ENCODE measurements at regions not wholly inside any gene's neighbourhood (a gene's known extent, or its start where the extent isn't known, plus 50 kb on each side); places are given as distances from the start of the nearest gene placed in this dataset.

DNA sequence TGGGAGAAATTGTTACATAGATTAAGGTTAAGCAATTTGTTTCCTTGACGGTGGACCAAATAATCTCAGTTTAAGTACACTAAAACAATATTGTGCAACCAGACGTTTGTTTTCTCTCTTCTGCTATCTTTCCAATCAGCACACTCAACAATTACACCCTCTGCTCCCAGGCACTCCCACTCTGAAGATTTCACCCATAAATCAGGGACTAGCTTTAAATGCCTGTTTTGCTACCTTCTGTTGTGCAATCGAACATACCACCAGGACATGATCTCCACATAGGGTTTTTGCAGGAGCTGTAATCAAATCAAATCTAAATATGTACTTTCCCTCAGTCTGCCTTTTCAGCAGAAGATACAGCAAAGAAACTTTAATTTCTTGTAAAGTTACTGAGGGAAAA lies 405.8 kb upstream of the TLE4 start:
- TF ChIP-seq EZH2 (IDR thresholded peaks at IDR 0.05; ENCODE audit: low read length, missing control alignments), result no peak
- H3K4me1 ChIP-seq (ENCODE audit: control insufficient read depth, extremely low read depth, insufficient read depth, low read length), result no peaks in the 10 kb centered on the region
- H3K9me3 ChIP-seq (ENCODE audit: control insufficient read depth, insufficient read depth, low read depth, low read length), result no peaks in the 10 kb centered on the region
- H3K9ac ChIP-seq (ENCODE audit: insufficient read depth, low read length), result no peak overlapping the region
- no peaks in the 10 kb centered on the region for H3K79me2 ChIP-seq (ENCODE audit: control insufficient read depth, insufficient read depth, low read length)
- H3K4me3 ChIP-seq (replicated peaks in 1 of 4; ENCODE audit: control extremely low read depth in 1 of 4, insufficient read depth in 1 of 4, low read depth in 3 of 4, low read length in 4 of 4), result no peak overlapping the region
- H3K27ac ChIP-seq (ENCODE audit: insufficient read depth, low read length), result no peak overlapping the region
- no peak overlapping the region for H3K4me2 ChIP-seq (ENCODE audit: extremely low read depth, insufficient read depth, low read length)
- H3K36me3 ChIP-seq (ENCODE audit: control insufficient read depth, insufficient read depth, low read length), result no peaks in the 10 kb centered on the region
- DNase-seq (ENCODE audit: low read depth in 2 of 2), result peak in 1 of 2 donors; percentile 35
- no peaks in the 10 kb centered on the region for H4K20me1 ChIP-seq (ENCODE audit: control insufficient read depth, extremely low read depth, insufficient read depth, low read length)
- H3K27me3 ChIP-seq (ENCODE audit: control insufficient read depth, insufficient read depth, low read length), result no peaks in the 10 kb centered on the region
- no peak overlapping the region for H2AFZ ChIP-seq (ENCODE audit: low read length)

DNA sequence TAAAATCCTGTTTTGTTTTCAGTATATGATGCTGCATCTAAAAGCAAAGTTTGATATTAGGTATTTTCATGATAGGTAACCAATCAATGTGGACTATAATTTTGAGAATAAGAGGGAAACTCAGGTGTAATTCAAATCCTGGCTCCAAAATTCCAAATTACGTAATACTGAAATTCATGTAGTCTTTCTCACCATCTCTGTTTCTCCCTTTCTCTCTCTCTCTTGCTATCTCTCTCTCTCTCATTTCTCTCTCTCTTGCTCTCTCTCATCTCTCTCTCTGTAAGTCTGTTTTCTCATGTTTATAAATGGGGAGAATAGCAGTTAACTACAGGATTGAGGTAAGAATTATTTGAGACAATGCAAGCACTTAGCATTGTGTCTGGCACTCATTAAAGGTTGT lies 401.1 kb upstream of the TLE4 start:
- no peak overlapping the region for H3K4me2 ChIP-seq (ENCODE audit: extremely low read depth, insufficient read depth, low read length)
- no peaks in the 10 kb centered on the region for H3K27me3 ChIP-seq (ENCODE audit: control insufficient read depth, insufficient read depth, low read length)
- H3K27ac ChIP-seq (ENCODE audit: insufficient read depth, low read length), result no peak overlapping the region
- no peak overlapping the region for H3K4me3 ChIP-seq (replicated peaks in 1 of 4; ENCODE audit: control extremely low read depth in 1 of 4, insufficient read depth in 1 of 4, low read depth in 3 of 4, low read length in 4 of 4)
- no peaks in the 10 kb centered on the region for H3K79me2 ChIP-seq (ENCODE audit: control insufficient read depth, insufficient read depth, low read length)
- H3K36me3 ChIP-seq (ENCODE audit: control insufficient read depth, insufficient read depth, low read length), result no peaks in the 10 kb centered on the region
- no peak overlapping the region for H3K9ac ChIP-seq (ENCODE audit: insufficient read depth, low read length)
- DNase-seq (ENCODE audit: low read depth in 2 of 2), result no peak
- TF ChIP-seq EZH2 (IDR thresholded peaks at IDR 0.05; ENCODE audit: low read length, missing control alignments), result no peak
- TF ChIP-seq, protein P1, sequence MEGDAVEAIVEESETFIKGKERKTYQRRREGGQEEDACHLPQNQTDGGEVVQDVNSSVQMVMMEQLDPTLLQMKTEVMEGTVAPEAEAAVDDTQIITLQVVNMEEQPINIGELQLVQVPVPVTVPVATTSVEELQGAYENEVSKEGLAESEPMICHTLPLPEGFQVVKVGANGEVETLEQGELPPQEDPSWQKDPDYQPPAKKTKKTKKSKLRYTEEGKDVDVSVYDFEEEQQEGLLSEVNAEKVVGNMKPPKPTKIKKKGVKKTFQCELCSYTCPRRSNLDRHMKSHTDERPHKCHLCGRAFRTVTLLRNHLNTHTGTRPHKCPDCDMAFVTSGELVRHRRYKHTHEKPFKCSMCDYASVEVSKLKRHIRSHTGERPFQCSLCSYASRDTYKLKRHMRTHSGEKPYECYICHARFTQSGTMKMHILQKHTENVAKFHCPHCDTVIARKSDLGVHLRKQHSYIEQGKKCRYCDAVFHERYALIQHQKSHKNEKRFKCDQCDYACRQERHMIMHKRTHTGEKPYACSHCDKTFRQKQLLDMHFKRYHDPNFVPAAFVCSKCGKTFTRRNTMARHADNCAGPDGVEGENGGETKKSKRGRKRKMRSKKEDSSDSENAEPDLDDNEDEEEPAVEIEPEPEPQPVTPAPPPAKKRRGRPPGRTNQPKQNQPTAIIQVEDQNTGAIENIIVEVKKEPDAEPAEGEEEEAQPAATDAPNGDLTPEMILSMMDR (conservative IDR thresholded peaks at IDR 0.05 in 1 of 2, IDR thresholded peaks at IDR 0.05 in 1 of 2; ENCODE audit: low read depth in 1 of 2, low read length in 2 of 2), result no peak
- H4K20me1 ChIP-seq (ENCODE audit: control insufficient read depth, extremely low read depth, insufficient read depth, low read length), result no peaks in the 10 kb centered on the region
- H2AFZ ChIP-seq (ENCODE audit: low read length), result no peak overlapping the region
- no peaks in the 10 kb centered on the region for H3K9me3 ChIP-seq (ENCODE audit: control insufficient read depth, insufficient read depth, low read depth, low read length)
- H3K4me1 ChIP-seq (ENCODE audit: control insufficient read depth, extremely low read depth, insufficient read depth, low read length), result no peaks in the 10 kb centered on the region

DNA sequence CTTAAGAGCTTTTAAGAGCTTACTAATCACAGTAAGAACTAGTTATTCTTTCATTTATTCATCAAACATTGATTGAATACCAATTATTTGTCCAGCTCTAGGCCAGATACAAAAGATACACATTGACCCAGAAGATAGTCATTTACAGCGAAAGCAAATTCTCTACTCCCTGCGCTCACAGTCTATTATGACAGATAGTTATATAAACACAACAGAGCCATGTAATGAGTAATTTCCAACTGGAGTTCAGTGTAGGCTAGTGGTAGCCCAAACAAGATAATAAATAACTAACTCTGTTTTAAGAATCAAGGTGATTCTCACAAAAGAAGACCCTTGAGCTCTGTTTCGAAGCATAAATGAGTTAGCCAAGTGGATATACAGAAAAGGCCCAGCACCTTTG lies 397.8 kb upstream of the TLE4 start:
- Histone ChIP-seq H2AFZ (ENCODE audit: low read length) (no peak overlapping the region), H3K9ac (ENCODE audit: insufficient read depth, low read length) (no peak overlapping the region), H3K9me3 (ENCODE audit: control insufficient read depth, insufficient read depth, low read depth, low read length) (no peaks in the 10 kb centered on the region), H3K27me3 (ENCODE audit: control insufficient read depth, insufficient read depth, low read length) (no peaks in the 10 kb centered on the region), H3K79me2 (ENCODE audit: control insufficient read depth, insufficient read depth, low read length) (no peaks in the 10 kb centered on the region), H3K27ac (ENCODE audit: insufficient read depth, low read length) (no peak overlapping the region), H3K36me3 (ENCODE audit: control insufficient read depth, insufficient read depth, low read length) (no peaks in the 10 kb centered on the region), H3K4me1 (ENCODE audit: control insufficient read depth, extremely low read depth, insufficient read depth, low read length) (no peaks in the 10 kb centered on the region), H3K4me3 (replicated peaks in 1 of 4; ENCODE audit: control extremely low read depth in 1 of 4, insufficient read depth in 1 of 4, low read depth in 3 of 4, low read length in 4 of 4) (no peak overlapping the region), H4K20me1 (ENCODE audit: control insufficient read depth, extremely low read depth, insufficient read depth, low read length) (no peaks in the 10 kb centered on the region), H3K4me2 (ENCODE audit: extremely low read depth, insufficient read depth, low read length) (no peak overlapping the region)
- no peak for DNase-seq (ENCODE audit: low read depth in 2 of 2)
- TF ChIP-seq, protein P1 (conservative IDR thresholded peaks at IDR 0.05 in 1 of 2, IDR thresholded peaks at IDR 0.05 in 1 of 2; ENCODE audit: low read depth in 1 of 2, low read length in 2 of 2), result no peak
- no peak for TF ChIP-seq EZH2 (IDR thresholded peaks at IDR 0.05; ENCODE audit: low read length, missing control alignments)
